BJ (cell line): ENCODE measurements at regions not wholly inside any gene's neighbourhood (a gene's known extent, or its start where the extent isn't known, plus 50 kb on each side); places are given as distances from the start of the nearest gene placed in this dataset.

Source experiments
- CTCF ChIA-PET: fragments of 350-600 bp; formaldehyde crosslinking; extraction: SDS; loops from one replicate; lab custom pipeline; 2021; ENCODE audit warnings: antibody characterized with exemption, inconsistent platforms; lab: Yijun Ruan, JAX
- POLR2A ChIA-PET: fragments of 300-600 bp; sonication (Branson Sonifier 250); formaldehyde crosslinking; extraction: SDS; loops from one replicate; lab custom pipeline; 2021; ENCODE audit warnings: antibody characterized with exemption; lab: Charles Lee
- DNase-seq: peaks from one replicate; pipeline ENCODE4 v3.0.0-alpha.2; 2011; ENCODE audit warnings: low read depth
- H3K27me3 ChIP-seq: 2 replicates; pipeline ENCODE4 v1.6.0; 2011; ENCODE audit warnings: low read length; ENCODE audit not compliant: control insufficient read depth, insufficient read depth
- H3K36me3 ChIP-seq: 2 replicates; pipeline ENCODE4 v1.5.1; 2011; ENCODE audit warnings: low read length; ENCODE audit not compliant: control insufficient read depth, insufficient read depth
- H3K4me3 ChIP-seq: 2 replicates; pipeline ENCODE4 v1.5.1; 2011; ENCODE audit warnings: low read depth, mild to moderate bottlenecking, control low read depth, low read length
- TF ChIP-seq, protein P1 (sequence below): IDR thresholded peaks from 2 replicates; pipeline ENCODE4 v1.5.1; 2011; ENCODE audit warnings: low read depth, mild to moderate bottlenecking, control low read depth, inconsistent platforms, low read length, moderate library complexity; ENCODE audit not compliant: insufficient read depth

DNA sequence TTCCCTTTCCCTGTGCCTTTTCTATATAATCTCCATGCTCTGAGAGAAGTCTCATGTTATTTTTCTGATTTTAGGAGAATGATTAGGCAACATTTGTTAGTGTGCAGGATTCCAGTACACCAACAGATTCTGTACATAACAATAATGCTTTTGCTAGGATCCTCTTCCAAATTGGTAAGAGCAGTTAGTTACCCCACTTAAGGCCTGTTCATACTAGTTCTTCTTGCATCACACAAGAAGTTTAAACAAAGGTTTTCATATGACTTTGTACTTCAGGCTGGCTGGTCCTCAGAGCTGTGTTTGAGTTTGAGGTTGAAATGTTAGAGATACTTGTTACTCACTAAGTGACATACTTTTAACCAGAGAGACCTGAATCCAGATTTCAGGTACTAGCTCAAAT lies 686.9 kb upstream of the NRXN1 start:
- CTCF ChIA-PET = no interaction called here

GRCh38 chr2:51717312-51717711 lies 685.4 kb upstream of the NRXN1 start:
- ChIA-PET CTCF (no interaction called here), POLR2A (no interaction called here)
- TF ChIP-seq, protein P1, sequence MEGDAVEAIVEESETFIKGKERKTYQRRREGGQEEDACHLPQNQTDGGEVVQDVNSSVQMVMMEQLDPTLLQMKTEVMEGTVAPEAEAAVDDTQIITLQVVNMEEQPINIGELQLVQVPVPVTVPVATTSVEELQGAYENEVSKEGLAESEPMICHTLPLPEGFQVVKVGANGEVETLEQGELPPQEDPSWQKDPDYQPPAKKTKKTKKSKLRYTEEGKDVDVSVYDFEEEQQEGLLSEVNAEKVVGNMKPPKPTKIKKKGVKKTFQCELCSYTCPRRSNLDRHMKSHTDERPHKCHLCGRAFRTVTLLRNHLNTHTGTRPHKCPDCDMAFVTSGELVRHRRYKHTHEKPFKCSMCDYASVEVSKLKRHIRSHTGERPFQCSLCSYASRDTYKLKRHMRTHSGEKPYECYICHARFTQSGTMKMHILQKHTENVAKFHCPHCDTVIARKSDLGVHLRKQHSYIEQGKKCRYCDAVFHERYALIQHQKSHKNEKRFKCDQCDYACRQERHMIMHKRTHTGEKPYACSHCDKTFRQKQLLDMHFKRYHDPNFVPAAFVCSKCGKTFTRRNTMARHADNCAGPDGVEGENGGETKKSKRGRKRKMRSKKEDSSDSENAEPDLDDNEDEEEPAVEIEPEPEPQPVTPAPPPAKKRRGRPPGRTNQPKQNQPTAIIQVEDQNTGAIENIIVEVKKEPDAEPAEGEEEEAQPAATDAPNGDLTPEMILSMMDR = no peak
- Histone ChIP-seq H3K36me3 (no peaks in the 10 kb centered on the region), H3K4me3 (no peak overlapping the region), H3K27me3 (no peaks in the 10 kb centered on the region)
- DNase-seq = no peak

More for the DNA sequence above, 686.9 kb upstream of the NRXN1 start:
- POLR2A ChIA-PET = no interaction called here
- TF ChIP-seq, protein P1 = no peak
- H3K27me3 ChIP-seq = no peaks in the 10 kb centered on the region
- no peaks in the 10 kb centered on the region for H3K36me3 ChIP-seq
- no peak overlapping the region for H3K4me3 ChIP-seq
- no peak for DNase-seq

- DNase-seq = no peak
- Histone ChIP-seq H3K27me3 (no peaks in the 10 kb centered on the region), H3K4me3 (no peak overlapping the region), H3K36me3 (no peaks in the 10 kb centered on the region)
- CTCF ChIA-PET = no interaction called here
- POLR2A ChIA-PET = no interaction called here
- TF ChIP-seq, protein P1 = no peak
These were observed 679.8 kb upstream of the NRXN1 start for GRCh38 chr2:51711766-51712165.

DNA sequence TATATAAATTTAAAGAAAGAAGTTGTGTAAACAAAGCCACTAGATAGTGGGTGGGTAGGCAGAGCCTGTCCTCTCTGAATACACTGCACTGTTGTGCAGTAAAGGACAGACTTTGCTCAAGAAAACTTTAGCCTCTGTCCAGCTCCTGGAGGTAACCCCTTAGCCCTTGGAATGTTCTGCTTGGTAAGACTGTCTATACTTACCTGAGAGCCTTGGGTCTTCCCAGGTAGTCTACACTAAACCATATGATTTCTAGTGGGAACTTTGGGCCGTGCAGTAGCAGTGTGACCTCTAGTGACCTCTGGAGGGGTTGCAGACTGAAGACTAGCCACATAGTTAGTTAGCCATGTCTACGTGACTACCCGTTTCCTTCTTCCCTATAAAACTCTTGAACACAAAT lies 678.3 kb upstream of the NRXN1 start:
- CTCF ChIA-PET = no interaction called here

DNA sequence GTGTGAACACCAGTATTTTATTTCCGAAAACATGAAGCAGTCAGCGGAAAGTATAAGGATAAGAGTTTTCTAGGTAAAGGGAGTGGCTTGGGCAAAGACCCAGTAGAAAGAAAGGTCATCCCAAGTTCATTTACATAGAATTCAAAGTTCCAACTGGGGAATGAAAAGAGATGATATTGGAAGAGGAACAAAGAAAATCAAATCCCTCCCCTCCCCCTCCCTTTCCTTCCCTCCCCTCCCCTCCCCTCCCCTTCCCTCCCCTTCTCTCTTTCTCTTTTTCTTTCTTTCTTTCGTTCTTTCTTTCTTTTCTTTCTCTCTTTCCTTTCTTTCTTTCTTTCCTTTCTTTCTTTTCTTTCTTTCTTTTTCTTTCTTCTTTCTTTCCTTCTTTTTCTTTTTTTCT lies 675.7 kb upstream of the NRXN1 start:
- ChIA-PET CTCF (no interaction called here), POLR2A (no interaction called here)
- no peak for DNase-seq
- TF ChIP-seq, protein P1 = no peak
- Histone ChIP-seq H3K4me3 (no peak overlapping the region), H3K36me3 (no peaks in the 10 kb centered on the region), H3K27me3 (no peaks in the 10 kb centered on the region)

More for the DNA sequence above, 678.3 kb upstream of the NRXN1 start:
- no peak overlapping the region for H3K4me3 ChIP-seq
- no peak for DNase-seq
- H3K36me3 ChIP-seq = no peaks in the 10 kb centered on the region
- no peaks in the 10 kb centered on the region for H3K27me3 ChIP-seq
- POLR2A ChIA-PET = no interaction called here
- TF ChIP-seq, protein P1 = no peak
